Type B pancreatic cell (in vitro differentiated cells): ENCODE measurements at regions not wholly inside any gene's neighbourhood (a gene's known extent, or its start where the extent isn't known, plus 50 kb on each side); places are given as distances from the start of the nearest gene placed in this dataset.

Experiments
- DNase-seq: peaks from one replicate; pipeline ENCODE4 v3.0.0; 2021; ENCODE audit warnings: mixed read lengths; ENCODE audit not compliant: unreplicated experiment; ENCODE audit errors: extremely low spot score
- H3K27ac Mint-ChIP-seq: 2 replicates; pipeline ENCODE4 v1.8.0; 2021; ENCODE audit warnings: mild to moderate bottlenecking, mixed read lengths
- H3K27me3 Mint-ChIP-seq: 2 replicates; pipeline ENCODE4 v1.8.0; 2021; ENCODE audit warnings: mixed read lengths
- H3K36me3 Mint-ChIP-seq: 2 replicates; pipeline ENCODE4 v1.8.0; 2021; ENCODE audit warnings: mixed read lengths
- H3K4me1 Mint-ChIP-seq: one replicate; pipeline ENCODE4 v1.8.0; 2021; ENCODE audit warnings: mixed read lengths; ENCODE audit not compliant: unreplicated experiment
- H3K4me3 Mint-ChIP-seq: 2 replicates; pipeline ENCODE4 v1.8.0; 2021; ENCODE audit warnings: mild to moderate bottlenecking, mixed read lengths
- H3K9me3 Mint-ChIP-seq: 2 replicates; pipeline ENCODE4 v1.8.0; 2021; ENCODE audit warnings: mixed read lengths
- CTCF ChIP-seq: fragments of 200-600 bp; sonication (generic); conservative IDR thresholded peaks from 2 replicates; pipeline ENCODE4 v1.5.0; 2021; ENCODE audit warnings: antibody characterized with exemption, mild to moderate bottlenecking

- Mint-ChIP-seq H3K9me3 (peaks cover 4% of the 10 kb centered on the region), H3K27me3 (no peaks in the 10 kb centered on the region), H3K36me3 (no peaks in the 10 kb centered on the region), H3K4me3 (no peak overlapping the region), H3K27ac (no peak overlapping the region), H3K4me1 (no peaks in the 10 kb centered on the region)
- TF ChIP-seq CTCF: no peak
- DNase-seq: no peak
Observed at GRCh38 chr5:2491846-2492245, 259.6 kb downstream of the IRX2 start.

- no peak for TF ChIP-seq CTCF
- H3K9me3 Mint-ChIP-seq: no peaks in the 10 kb centered on the region
- H3K4me3 Mint-ChIP-seq: no peak overlapping the region
- H3K27ac Mint-ChIP-seq: no peak overlapping the region
- no peaks in the 10 kb centered on the region for H3K4me1 Mint-ChIP-seq
- H3K27me3 Mint-ChIP-seq: no peaks in the 10 kb centered on the region
- H3K36me3 Mint-ChIP-seq: no peaks in the 10 kb centered on the region
- DNase-seq: no peak
Observed at GRCh38 chr5:2489306-2489705, 262.2 kb downstream of the IRX2 start.

GRCh38 chr5:2488593-2488992 is 262.9 kb downstream of the IRX2 start:
- H3K9me3 Mint-ChIP-seq: no peaks in the 10 kb centered on the region
- no peak overlapping the region for H3K4me3 Mint-ChIP-seq
- no peak for DNase-seq

GRCh38 chr5:2487152-2487763 is 264.2 kb downstream of the IRX2 start:
- no peak for TF ChIP-seq CTCF
- no peak for DNase-seq

More at GRCh38 chr5:2488593-2488992, 262.9 kb downstream of the IRX2 start:
- Mint-ChIP-seq H3K36me3 (no peaks in the 10 kb centered on the region), H3K27ac (no peak overlapping the region), H3K27me3 (no peaks in the 10 kb centered on the region), H3K4me1 (no peaks in the 10 kb centered on the region)
- no peak for TF ChIP-seq CTCF

GRCh38 chr5:2486373-2486772 is 265.1 kb downstream of the IRX2 start:
- Mint-ChIP-seq H3K27ac (no peak overlapping the region), H3K36me3 (no peaks in the 10 kb centered on the region), H3K4me3 (no peak overlapping the region), H3K4me1 (no peaks in the 10 kb centered on the region), H3K27me3 (no peaks in the 10 kb centered on the region), H3K9me3 (peaks cover 16% of the 10 kb centered on the region)
- no peak for DNase-seq
- TF ChIP-seq CTCF: no peak

More at GRCh38 chr5:2487152-2487763, 264.2 kb downstream of the IRX2 start:
- Mint-ChIP-seq H3K9me3 (peaks cover 7% of the 10 kb centered on the region), H3K27me3 (no peaks in the 10 kb centered on the region), H3K4me1 (no peaks in the 10 kb centered on the region), H3K4me3 (no peak overlapping the region), H3K36me3 (no peaks in the 10 kb centered on the region), H3K27ac (no peak overlapping the region)

GRCh38 chr5:2482778-2483177 is 268.7 kb downstream of the IRX2 start:
- TF ChIP-seq CTCF: no peak
- Mint-ChIP-seq H3K9me3 (peaks cover 18% of the 10 kb centered on the region), H3K4me3 (no peak overlapping the region), H3K27me3 (no peaks in the 10 kb centered on the region), H3K27ac (no peak overlapping the region), H3K4me1 (no peaks in the 10 kb centered on the region), H3K36me3 (no peaks in the 10 kb centered on the region)
- DNase-seq: no peak
